HEK293T (cell line): ENCODE measurements at regions not wholly inside any gene's neighbourhood (a gene's known extent, or its start where the extent isn't known, plus 50 kb on each side); places are given as distances from the start of the nearest gene placed in this dataset.

Experiments
- CTCF ChIA-PET: fragments of 350-600 bp; formaldehyde crosslinking; extraction: SDS; loops from one replicate; lab custom pipeline; 2021; ENCODE audit warnings: antibody characterized with exemption, inconsistent platforms; lab: Yijun Ruan, JAX
- POLR2A ChIA-PET: fragments of 350-600 bp; formaldehyde crosslinking; extraction: SDS; loops from one replicate; lab custom pipeline; 2020; ENCODE audit warnings: antibody characterized with exemption, inconsistent platforms; lab: Yijun Ruan, JAX
- DNase-seq: peaks from one replicate; pipeline ENCODE4 v3.0.0; 2012; ENCODE audit warnings: mixed read lengths; ENCODE audit errors: extremely low spot score
- ARNT ChIP-seq: fragments of 450-650 bp; IDR thresholded peaks from 2 replicates; pipeline ENCODE4 v1.6.1; 2017; ENCODE audit warnings: mild to moderate bottlenecking
- BHLHE40 ChIP-seq: fragments of 450-650 bp; IDR thresholded peaks from 2 replicates; pipeline ENCODE4 v1.6.1; 2016; ENCODE audit warnings: mild to moderate bottlenecking, moderate library complexity, borderline replicate concordance
- CTBP1 ChIP-seq: fragments of 450-650 bp; IDR thresholded peaks from 2 replicates; pipeline ENCODE4 v1.6.1; 2016; ENCODE audit warnings: borderline replicate concordance
- ELF4 ChIP-seq: fragments of 450-650 bp; IDR thresholded peaks from 2 replicates; pipeline ENCODE4 v1.6.1; 2017; ENCODE audit warnings: antibody characterized with exemption
- FOXA1 ChIP-seq: fragments of 450-650 bp; IDR thresholded peaks from 2 replicates; pipeline ENCODE4 v1.6.1; 2016; ENCODE audit warnings: mild to moderate bottlenecking
- FOXK2 ChIP-seq: fragments of 450-650 bp; IDR thresholded peaks from 2 replicates; pipeline ENCODE4 v1.6.1; 2016; ENCODE audit warnings: mild to moderate bottlenecking
- FOXM1 ChIP-seq: fragments of 450-650 bp; IDR thresholded peaks from 2 replicates; pipeline ENCODE4 v1.6.1; 2017; ENCODE audit warnings: mild to moderate bottlenecking, borderline replicate concordance
- HDGF ChIP-seq: fragments of 450-650 bp; IDR thresholded peaks from 2 replicates; pipeline ENCODE4 v1.6.1; 2017; ENCODE audit warnings: antibody characterized with exemption, borderline replicate concordance
- L3MBTL2 ChIP-seq: fragments of 450-650 bp; conservative IDR thresholded peaks from 2 replicates; pipeline ENCODE4 v1.6.1; 2016; ENCODE audit warnings: mild to moderate bottlenecking
- LEF1 ChIP-seq: fragments of 450-650 bp; IDR thresholded peaks from 2 replicates; pipeline ENCODE4 v1.6.1; 2017; ENCODE audit warnings: mild to moderate bottlenecking, borderline replicate concordance
- NFRKB ChIP-seq: fragments of 450-650 bp; IDR thresholded peaks from 2 replicates; pipeline ENCODE4 v1.6.1; 2016; ENCODE audit warnings: mild to moderate bottlenecking, moderate library complexity
- PKNOX1 ChIP-seq: fragments of 450-650 bp; IDR thresholded peaks from 2 replicates; pipeline ENCODE4 v1.6.1; 2016
- SP1 ChIP-seq: fragments of 450-650 bp; IDR thresholded peaks from 2 replicates; pipeline ENCODE4 v1.6.1; 2017
- SUZ12 ChIP-seq: fragments of 450-650 bp; IDR thresholded peaks from 2 replicates; pipeline ENCODE4 v1.6.1; 2016; ENCODE audit warnings: mild to moderate bottlenecking
- TARDBP ChIP-seq: fragments of 450-650 bp; IDR thresholded peaks from 2 replicates; pipeline ENCODE4 v1.6.1; 2016
- ZNF384 ChIP-seq: fragments of 450-650 bp; IDR thresholded peaks from 2 replicates; pipeline ENCODE4 v1.6.1; 2016

- CTCF ChIA-PET = interaction anchor here (0.7 kb wide), 1 partner anchor 26 kb away, joined by 4 read pairs; no protein-coding TSS in a partner anchor
- no peak for TF ChIP-seq FOXM1
- DNase-seq = no peak
- POLR2A ChIA-PET = no interaction called here
Measured at GRCh38 chr5:174221436-174221835, 175.9 kb downstream of the NSG2 start.

- TF ChIP-seq FOXK2 = no peak
- no peak for TF ChIP-seq PKNOX1
- no peak for TF ChIP-seq FOXM1
- TF ChIP-seq NFRKB = no peak
- DNase-seq = no peak
- CTCF ChIA-PET = interaction anchor here (0.7 kb wide), 1 partner anchor 25 kb away, joined by 4 read pairs; no protein-coding TSS in a partner anchor
Measured at GRCh38 chr5:174221946-174222345, 176.4 kb downstream of the NSG2 start.

GRCh38 chr5:174222891-174223290 lies 177.4 kb downstream of the NSG2 start:
- POLR2A ChIA-PET = no interaction called here
- TF ChIP-seq ZNF384 = no peak
- TF ChIP-seq SP1 = no peak
- TF ChIP-seq BHLHE40 = no peak
- TF ChIP-seq FOXK2 = no peak
- TF ChIP-seq FOXA1 = no peak
- no peak for TF ChIP-seq ARNT
- no peak for TF ChIP-seq LEF1
- no peak for TF ChIP-seq NFRKB
- TF ChIP-seq L3MBTL2 = no peak
- no peak for TF ChIP-seq FOXM1
- no peak for TF ChIP-seq TARDBP
- no peak for TF ChIP-seq PKNOX1
- TF ChIP-seq ELF4 = no peak
- TF ChIP-seq SUZ12 = no peak
- TF ChIP-seq HDGF = no peak
- CTCF ChIA-PET = no interaction called here
- DNase-seq = no peak

More at GRCh38 chr5:174221946-174222345, 176.4 kb downstream of the NSG2 start:
- POLR2A ChIA-PET = no interaction called here

GRCh38 chr5:174223355-174223754 lies 177.8 kb downstream of the NSG2 start:
- POLR2A ChIA-PET = interaction anchor here (0.7 kb wide), 1 partner anchor 297 kb away, joined by 3 read pairs; no protein-coding TSS in a partner anchor
- no peak for DNase-seq
- CTCF ChIA-PET = no interaction called here
- TF ChIP-seq L3MBTL2 (no peak), HDGF (no peak), BHLHE40 (no peak), SUZ12 (no peak), FOXK2 (no peak), SP1 (no peak)

GRCh38 chr5:174229068-174229467 lies 183.6 kb downstream of the NSG2 start:
- TF ChIP-seq SP1 (no peak), PKNOX1 (no peak), ARNT (no peak), ZNF384 (no peak), ELF4 (no peak), HDGF (no peak), FOXA1 (no peak), FOXM1 (no peak), TARDBP (no peak), BHLHE40 (no peak), LEF1 (no peak), CTBP1 (no peak), NFRKB (no peak)
- no peak for DNase-seq
- CTCF ChIA-PET = no interaction called here
- POLR2A ChIA-PET = no interaction called here

- TF ChIP-seq ZNF384 = no peak
- DNase-seq = no peak
- ChIA-PET CTCF (no interaction called here), POLR2A (no interaction called here)
Measured at GRCh38 chr5:174229514-174230370, 184.2 kb downstream of the NSG2 start.

GRCh38 chr5:174231956-174232487 lies 186.5 kb downstream of the NSG2 start:
- TF ChIP-seq SP1 (no peak), NFRKB (no peak), ARNT (no peak)
- no peak for DNase-seq
- POLR2A ChIA-PET = no interaction called here
- CTCF ChIA-PET = no interaction called here
